HG03103 (cell line): ENCODE measurements at regions not wholly inside any gene's neighbourhood (a gene's known extent, or its start where the extent isn't known, plus 50 kb on each side); places are given as distances from the start of the nearest gene placed in this dataset.
"Not testable (repeated sequence)": the region's sequence is repeated elsewhere in the genome, so short reads cannot be mapped to it uniquely, and the experiment has no call there.

Source experiments
- ATAC-seq: cut with Tn5 transposase; IDR thresholded peaks from one replicate; pipeline ENCODE4 v1.9.1; 2021; ENCODE audit warnings: low read depth; ENCODE audit not compliant: unreplicated experiment

DNA sequence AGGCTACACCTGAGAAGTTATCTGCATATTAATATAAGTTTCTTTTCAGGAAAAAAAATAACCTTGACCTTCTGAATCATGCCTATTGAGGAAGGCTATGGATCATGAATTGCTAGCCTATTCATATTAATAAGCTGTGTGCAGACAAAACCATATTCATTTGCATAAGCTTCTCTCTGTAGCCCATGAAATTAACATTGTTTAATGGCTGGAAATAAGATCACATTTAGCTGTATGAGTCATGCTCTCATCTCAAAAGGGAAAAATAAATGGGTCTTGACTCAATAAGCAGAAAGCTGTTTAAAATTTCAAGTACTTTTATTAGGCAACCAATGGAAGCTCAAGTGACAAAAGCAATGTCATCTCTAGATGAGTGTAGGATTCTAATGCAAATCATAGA is 330.0 kb upstream of the DEPDC1 start:
- ATAC-seq, result no peak

DNA sequence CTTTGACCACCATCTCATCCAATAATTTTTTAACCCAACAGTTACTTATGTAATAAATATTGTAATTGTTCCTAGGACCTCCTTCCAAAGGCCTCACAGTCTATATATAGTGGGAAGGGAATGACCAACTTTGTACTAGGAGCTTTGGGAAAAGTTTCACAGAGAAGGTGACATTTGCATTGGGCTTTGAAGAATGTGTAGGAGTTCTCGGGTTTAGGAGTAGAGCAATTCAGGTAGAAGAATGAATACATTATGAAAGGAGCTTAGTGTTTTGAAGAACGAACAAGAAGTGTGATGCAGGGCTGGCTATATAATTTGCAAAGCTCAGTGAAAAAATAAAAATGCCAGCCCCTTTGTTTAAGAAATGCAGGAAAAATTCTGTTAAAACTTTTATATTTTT is 330.4 kb upstream of the DEPDC1 start:
- no peak for ATAC-seq

- no peak for ATAC-seq
Observed at GRCh38 chr1:68828013-68828412, 331.1 kb upstream of the DEPDC1 start.

DNA sequence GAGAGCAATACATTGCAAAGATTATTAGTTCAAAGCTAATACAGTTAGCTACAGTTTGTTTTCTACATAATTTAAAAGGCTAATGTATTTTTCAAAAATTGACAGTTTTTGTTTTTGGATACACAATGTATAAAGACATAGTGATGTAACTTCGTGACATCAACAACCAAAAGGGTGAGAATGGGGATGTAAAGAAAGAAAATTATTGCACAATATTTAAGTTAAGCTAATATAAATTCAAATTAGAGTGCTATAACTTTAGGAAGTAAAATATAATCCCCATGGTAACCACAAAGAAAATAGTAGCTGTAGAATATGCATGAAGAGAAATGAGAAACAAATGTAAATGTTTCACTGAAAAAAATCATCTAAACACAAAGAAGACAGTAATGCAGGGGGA is 334.4 kb upstream of the DEPDC1 start:
- no peak for ATAC-seq

GRCh38 chr1:68848017-68848416 is 351.1 kb upstream of the DEPDC1 start:
- ATAC-seq, result no peak

- no peak for ATAC-seq
Observed at GRCh38 chr1:68868606-68869005, 371.7 kb upstream of the DEPDC1 start.

GRCh38 chr1:68873144-68873543 is 376.3 kb upstream of the DEPDC1 start:
- no peak for ATAC-seq

DNA sequence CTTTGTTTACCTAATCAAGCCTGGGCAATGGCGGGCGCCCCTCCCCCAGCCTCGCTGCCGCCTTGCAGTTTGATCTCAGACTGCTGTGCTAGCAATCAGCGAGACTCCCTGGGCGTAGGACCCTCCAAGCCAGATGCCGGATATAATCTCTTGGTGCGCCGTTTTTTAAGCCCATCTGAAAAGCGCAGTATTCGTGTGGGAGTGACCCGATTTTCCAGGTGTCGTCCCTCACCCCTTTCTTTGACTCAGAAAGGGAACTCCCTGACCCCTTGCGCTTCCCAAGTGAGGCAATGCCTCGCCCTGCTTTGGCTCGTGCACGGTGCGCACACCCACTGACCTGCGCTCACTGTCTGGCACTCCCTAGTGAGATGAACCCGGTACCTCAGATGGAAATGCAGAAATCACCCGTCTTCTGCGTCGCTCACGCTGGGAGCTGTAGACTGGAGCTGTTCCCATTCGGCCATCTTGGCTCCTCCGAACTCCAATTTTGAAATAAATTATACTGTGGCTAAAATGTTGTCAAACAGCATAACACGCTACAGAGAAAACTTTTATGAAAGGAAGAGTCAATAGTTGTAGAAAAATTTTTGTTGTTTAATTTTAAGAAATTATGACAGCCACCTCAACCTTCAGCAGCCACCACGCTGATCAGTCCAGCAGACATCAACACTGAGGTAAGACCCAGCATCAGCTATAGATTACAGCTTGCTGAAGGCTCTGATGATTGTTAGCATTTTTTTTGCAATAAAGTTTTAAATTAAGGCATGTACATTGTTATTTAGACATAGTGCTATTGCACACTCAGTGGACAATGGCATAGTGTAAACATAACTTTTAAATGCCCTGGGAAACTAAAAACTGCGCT is 384.7 kb upstream of the DEPDC1 start:
- not testable (repeated sequence) for ATAC-seq

DNA sequence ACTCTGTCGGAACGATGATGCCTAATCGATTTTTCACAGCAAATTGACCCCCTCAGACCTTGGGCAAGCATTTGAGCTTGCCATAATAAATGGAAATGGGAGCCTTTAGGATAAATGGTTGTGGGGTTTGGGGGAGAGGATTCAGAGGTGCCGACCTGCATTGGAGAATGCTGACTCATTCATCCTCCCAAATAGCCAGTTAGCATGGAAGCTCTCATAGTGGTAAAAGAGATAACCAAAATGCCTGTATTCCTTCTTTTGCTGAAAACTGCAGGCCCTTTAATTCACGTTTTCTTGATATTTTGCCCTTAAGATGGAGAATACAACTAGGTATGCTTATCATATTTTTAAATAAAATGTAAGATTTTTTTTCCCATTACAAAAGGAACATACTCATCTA is 392.6 kb upstream of the DEPDC1 start:
- ATAC-seq, result no peak

DNA sequence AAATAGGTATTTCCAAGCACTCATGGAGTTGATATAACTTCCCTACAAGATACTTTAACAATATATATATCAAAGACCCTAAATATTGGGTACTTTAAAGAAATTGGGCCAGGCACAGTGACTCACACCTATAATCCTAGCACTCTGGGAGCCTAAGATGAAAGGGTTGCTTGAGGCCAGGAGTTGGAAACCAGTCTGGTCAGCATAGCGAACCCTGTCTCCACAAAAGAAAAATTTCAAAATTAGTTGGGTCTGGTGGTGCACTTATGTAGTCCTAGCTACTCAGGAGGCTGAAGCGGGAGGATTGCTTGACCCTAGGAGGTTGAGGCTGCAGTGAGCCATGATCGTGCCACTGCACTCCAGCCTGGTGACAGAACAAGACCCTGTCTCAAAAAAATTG is 393.9 kb upstream of the DEPDC1 start:
- ATAC-seq, result no peak

DNA sequence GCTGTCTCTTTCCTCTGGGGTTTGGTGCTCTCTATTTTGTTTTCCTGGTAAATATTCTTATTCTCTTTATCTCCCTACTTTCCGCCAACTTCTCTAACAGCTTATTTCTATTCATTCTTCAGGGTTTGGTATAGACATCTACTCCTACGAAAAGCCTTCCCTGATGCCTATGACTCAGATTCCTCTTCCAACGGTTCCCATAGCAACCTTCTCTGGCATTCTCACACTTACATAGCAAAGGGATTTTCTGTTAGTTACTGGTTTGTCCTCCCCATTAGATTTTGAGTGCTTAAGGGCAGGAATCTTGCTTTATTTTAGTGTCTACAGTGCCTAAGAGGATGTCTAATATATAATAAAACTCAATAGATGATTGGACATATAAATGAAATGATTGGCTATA is 407.6 kb upstream of the DEPDC1 start:
- no peak for ATAC-seq

- no peak for ATAC-seq
Observed at GRCh38 chr1:68906431-68906830, 409.5 kb upstream of the DEPDC1 start.

DNA sequence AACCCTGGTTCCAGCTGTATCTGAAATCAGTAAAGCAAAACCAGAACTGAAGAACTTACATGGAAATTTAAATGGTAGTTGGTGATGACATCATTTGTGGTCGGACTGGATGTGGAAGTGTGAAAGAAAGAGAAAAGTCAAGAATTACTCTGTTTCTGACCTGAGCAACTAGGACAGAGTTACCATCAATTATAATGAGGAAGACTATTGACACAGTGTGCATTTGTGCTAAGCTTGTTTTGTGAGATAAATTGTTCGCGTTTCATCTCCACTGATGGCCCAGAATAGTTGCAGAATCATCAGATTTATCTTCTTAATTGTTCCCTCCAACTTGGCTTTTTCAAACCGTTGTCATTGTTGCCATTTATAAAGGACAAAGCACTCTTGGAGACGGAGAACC is 410.6 kb upstream of the DEPDC1 start:
- ATAC-seq, result no peak

- ATAC-seq, result no peak
Observed at GRCh38 chr1:68908316-68908715, 411.4 kb upstream of the DEPDC1 start.

DNA sequence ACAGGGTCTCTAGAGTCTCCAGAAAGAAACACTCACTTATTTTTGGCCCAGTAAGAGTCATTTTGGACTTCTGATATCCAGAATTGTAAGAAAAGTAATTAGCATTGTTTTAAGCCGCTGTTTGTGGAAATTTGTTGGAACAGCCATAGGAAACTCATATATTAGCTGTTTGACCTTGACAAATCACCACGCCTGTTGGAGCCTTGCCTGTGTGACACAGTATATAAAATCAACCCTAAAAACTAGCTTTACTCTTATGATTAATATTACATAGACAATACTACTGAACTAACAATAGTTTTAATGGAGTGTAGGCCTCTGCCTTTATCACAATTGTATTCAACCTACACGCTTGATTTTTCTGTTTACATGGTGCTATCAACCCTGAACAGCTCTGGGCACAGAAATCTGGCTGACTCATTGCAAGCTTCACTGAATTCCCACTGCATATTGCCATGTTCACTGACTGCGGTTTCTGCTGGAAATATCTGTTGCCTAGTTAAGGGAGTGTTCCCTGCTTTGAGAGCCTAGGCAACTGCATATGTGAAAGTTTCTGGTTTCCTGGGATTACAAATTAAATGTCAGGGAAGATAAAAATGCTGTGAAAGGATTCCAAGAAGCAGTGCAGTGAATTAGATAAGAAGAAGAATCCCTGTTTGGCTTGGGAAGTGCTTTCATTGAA is 419.5 kb upstream of the DEPDC1 start:
- ATAC-seq, result no peak

GRCh38 chr1:68917456-68917855 is 420.6 kb upstream of the DEPDC1 start:
- ATAC-seq, result no peak

DNA sequence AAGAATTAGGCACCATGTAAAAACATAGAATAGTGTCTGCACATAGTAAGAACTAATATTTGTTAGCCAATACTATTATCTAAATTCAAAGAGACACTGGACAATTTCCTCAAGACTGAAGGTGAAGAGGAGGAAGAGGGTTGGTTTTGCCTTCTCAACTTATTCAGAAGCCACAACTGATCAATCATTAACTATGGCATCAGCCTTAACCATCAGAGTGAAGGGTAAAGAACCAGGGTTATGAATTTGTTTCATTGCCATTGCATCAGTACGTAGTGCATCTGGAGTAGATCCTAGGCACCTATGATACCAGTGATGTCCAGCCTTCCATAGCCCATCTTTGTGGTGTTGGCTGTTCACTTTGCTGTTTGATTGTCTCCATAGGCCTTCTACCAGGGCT is 421.7 kb upstream of the DEPDC1 start:
- ATAC-seq, result no peak

DNA sequence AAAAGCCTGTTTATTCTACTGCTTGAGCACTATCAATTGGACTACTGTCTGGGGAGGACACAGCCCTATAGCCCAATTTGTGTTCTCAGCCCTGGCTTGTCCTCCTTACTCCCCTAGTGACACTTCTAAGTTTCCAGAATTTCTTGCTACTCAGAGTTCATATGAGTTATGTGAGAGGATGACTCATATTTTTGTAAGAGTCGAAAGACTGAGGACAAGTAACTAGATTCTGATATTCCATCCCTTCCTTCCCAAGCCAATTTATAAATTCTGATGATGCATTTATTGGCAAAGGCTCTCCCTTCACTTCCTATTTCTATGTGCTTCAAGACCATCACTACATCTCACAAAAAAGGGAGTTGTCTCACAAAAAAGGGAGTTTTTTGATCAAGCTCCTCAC is 422.2 kb upstream of the DEPDC1 start:
- ATAC-seq, result no peak

GRCh38 chr1:68923475-68924088 is 426.7 kb upstream of the DEPDC1 start:
- ATAC-seq, result not testable (repeated sequence)

DNA sequence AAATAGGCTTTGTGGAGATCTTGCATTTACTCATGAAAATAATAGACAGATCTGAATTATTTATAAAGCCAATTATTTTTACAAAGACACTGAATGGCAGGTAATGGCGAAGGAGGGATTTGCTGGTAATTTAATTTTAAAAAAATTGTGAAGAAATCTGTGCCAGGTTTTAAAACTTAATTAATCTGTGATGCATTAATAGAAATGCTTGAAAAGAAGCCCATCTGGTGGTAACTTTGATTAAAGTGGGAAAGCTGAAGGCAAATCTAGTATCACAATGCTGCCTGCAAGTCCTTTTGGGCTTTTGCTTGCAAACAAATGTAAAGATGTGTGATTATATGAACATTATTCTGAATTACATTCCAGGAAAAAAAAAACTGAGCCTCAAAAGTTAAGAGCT is 433.2 kb upstream of the DEPDC1 start:
- ATAC-seq, result no peak

GRCh38 chr1:68936530-68936929 is 439.6 kb upstream of the DEPDC1 start:
- no peak for ATAC-seq
